HepG2 (cell line): ENCODE measurements at regions not wholly inside any gene's neighbourhood (a gene's known extent, or its start where the extent isn't known, plus 50 kb on each side); places are given as distances from the start of the nearest gene placed in this dataset.

Experiments used
- CREB1 ChIP-seq, 2 experiments: fragments of 450-650 bp in 1 of 2; IDR thresholded peaks; 2 replicates each; pipeline ENCODE4 v1.6.1; 2016 to 2017; ENCODE audit warnings: control low read depth in 1 of 2, mild to moderate bottlenecking in 1 of 2, missing compliant biosample characterization in 1 of 2, missing genetic modification characterization in 1 of 2
- ISL2 ChIP-seq: sonication (generic); formaldehyde crosslinking; IDR thresholded peaks from 2 replicates; pipeline ENCODE4 v1.5.0; 2020; ENCODE audit warnings: missing genetic modification reagents
- MAF1 ChIP-seq: sonication (generic); formaldehyde crosslinking; IDR thresholded peaks from 2 replicates; pipeline ENCODE4 v1.5.0; 2020; ENCODE audit warnings: missing genetic modification reagents, borderline replicate concordance
- POLR2G ChIP-seq: fragments of 200-400 bp; formaldehyde crosslinking; IDR thresholded peaks from 2 replicates; pipeline ENCODE4 v1.6.1; 2018; ENCODE audit warnings: mild to moderate bottlenecking, low read depth, low read length, moderate library complexity
- SKI ChIP-seq: fragments of 450-650 bp; IDR thresholded peaks from one replicate; pipeline ENCODE4 v1.6.1; 2018; ENCODE audit warnings: mild to moderate bottlenecking; ENCODE audit not compliant: partially characterized antibody
- SP1 ChIP-seq, 2 experiments: fragments of 450-650 bp in 1 of 2; sonication (generic) in 1 of 2; formaldehyde crosslinking in 1 of 2; IDR thresholded peaks; 2 replicates each; pipeline versions ENCODE4 v1.4.0 to v1.6.1; 2016 to 2020; ENCODE audit warnings: missing genetic modification reagents in 1 of 2
- SRF ChIP-seq: IDR thresholded peaks from 2 replicates; pipeline ENCODE4 v1.6.1; 2011; ENCODE audit warnings: mild to moderate bottlenecking, low read depth, low read length, moderate library complexity
- ZNF619 ChIP-seq: sonication (generic); formaldehyde crosslinking; IDR thresholded peaks from 2 replicates; pipeline ENCODE4 v1.4.0; 2020; ENCODE audit warnings: mild to moderate bottlenecking, missing genetic modification reagents
- ZNF83 ChIP-seq: sonication (generic); formaldehyde crosslinking; IDR thresholded peaks from 2 replicates; pipeline ENCODE4 v1.4.0; 2020; ENCODE audit warnings: missing genetic modification reagents, mild to moderate bottlenecking, borderline replicate concordance
- ZNF883 ChIP-seq: sonication (generic); formaldehyde crosslinking; IDR thresholded peaks from 2 replicates; pipeline ENCODE4 v1.5.1; 2020; ENCODE audit warnings: mild to moderate bottlenecking, missing genetic modification reagents; ENCODE audit errors: not compliant biosample characterization
- TF ChIP-seq, protein P1 (sequence below): IDR thresholded peaks from 2 replicates; pipeline ENCODE4 v1.6.1; 2016; ENCODE audit warnings: missing compliant biosample characterization, missing genetic modification reagents, borderline replicate concordance
- TF ChIP-seq, protein P2 (sequence below), 2 experiments: sonication (generic) in 1 of 2; formaldehyde crosslinking in 1 of 2; IDR thresholded peaks; 2 replicates each; pipeline versions ENCODE4 v1.5.1 to v1.6.1; 2011 to 2020; ENCODE audit warnings: borderline replicate concordance in 1 of 2, low read depth in 1 of 2, low read length in 1 of 2, mild to moderate bottlenecking in 1 of 2, missing genetic modification reagents in 1 of 2, moderate library complexity in 1 of 2
- TF ChIP-seq, protein P3 (sequence below): sonication (generic); formaldehyde crosslinking; IDR thresholded peaks from 2 replicates; pipeline ENCODE4 v1.8.1; 2022; ENCODE audit warnings: mild to moderate bottlenecking, missing genetic modification reagents
- TF ChIP-seq, protein P4 (sequence below): sonication (generic); formaldehyde crosslinking; IDR thresholded peaks from 2 replicates; pipeline ENCODE4 v1.4.0; 2020; ENCODE audit warnings: missing genetic modification reagents
- TF ChIP-seq, protein P5 (sequence below): sonication (generic); formaldehyde crosslinking; IDR thresholded peaks from 2 replicates; pipeline ENCODE4 v1.5.0; 2020; ENCODE audit warnings: mild to moderate bottlenecking, missing genetic modification reagents, borderline replicate concordance

DNA sequence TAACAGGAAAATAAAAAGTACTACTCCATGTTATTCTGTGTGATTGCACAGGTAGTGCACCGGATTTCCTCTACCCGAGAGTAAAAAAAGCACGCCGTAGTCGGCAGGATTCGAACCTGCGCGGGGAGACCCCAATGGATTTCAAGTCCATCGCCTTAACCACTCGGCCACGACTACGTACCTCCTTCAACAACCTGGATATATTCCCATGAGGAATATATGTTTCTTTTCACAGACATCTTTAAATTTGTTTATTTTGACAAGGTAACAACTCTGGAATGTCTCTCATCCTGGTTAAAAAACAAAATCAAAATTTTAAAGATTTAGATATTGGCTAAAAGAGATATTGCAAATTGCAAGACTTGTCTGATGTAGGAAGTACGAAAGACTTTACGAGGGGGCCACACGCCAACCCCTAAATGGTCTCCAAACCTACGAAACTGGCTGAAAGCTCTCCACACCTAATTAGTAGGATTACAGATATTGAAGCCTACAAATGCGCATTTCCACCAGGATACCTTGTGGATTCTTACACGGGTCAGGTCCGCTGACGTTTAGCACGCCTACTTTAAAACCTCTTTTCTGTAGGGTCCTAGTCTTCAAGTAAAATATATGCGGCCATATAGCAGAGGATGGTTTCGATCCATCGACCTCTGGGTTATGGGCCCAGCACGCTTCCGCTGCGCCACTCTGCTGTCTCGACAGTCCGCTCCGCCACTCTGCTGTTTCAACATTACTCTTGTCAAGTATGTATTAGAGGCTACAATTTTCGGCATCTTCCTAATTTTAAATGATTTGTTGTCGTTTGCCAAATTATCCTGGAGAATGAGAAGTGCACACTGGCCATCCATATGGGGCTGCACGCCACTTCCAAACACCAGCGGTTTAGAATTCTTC is 52.2 kb upstream of the BTN3A2 start (continued):
- TF ChIP-seq, protein P1, sequence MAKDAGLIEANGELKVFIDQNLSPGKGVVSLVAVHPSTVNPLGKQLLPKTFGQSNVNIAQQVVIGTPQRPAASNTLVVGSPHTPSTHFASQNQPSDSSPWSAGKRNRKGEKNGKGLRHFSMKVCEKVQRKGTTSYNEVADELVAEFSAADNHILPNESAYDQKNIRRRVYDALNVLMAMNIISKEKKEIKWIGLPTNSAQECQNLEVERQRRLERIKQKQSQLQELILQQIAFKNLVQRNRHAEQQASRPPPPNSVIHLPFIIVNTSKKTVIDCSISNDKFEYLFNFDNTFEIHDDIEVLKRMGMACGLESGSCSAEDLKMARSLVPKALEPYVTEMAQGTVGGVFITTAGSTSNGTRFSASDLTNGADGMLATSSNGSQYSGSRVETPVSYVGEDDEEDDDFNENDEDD: peak; percentile 57; the same call in 1 of the 2 replicates
- TF ChIP-seq, protein P2, sequence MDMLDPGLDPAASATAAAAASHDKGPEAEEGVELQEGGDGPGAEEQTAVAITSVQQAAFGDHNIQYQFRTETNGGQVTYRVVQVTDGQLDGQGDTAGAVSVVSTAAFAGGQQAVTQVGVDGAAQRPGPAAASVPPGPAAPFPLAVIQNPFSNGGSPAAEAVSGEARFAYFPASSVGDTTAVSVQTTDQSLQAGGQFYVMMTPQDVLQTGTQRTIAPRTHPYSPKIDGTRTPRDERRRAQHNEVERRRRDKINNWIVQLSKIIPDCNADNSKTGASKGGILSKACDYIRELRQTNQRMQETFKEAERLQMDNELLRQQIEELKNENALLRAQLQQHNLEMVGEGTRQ (IDR thresholded peaks at IDR 0.05; ENCODE audit: low read depth, low read length): no peak
- TF ChIP-seq, protein P2 (CRISPR knock-in tag; IDR thresholded peaks at IDR 0.05; ENCODE audit: borderline replicate concordance): no peak
- TF ChIP-seq POLR2G: no peak
- peak; percentile 32 for TF ChIP-seq ZNF883 (CRISPR knock-in tag)
- peak; percentile 100 for TF ChIP-seq MAF1 (CRISPR knock-in tag)
- TF ChIP-seq CREB1 (IDR thresholded peaks at IDR 0.05): peak; percentile 33
- peak; percentile 78 for TF ChIP-seq CREB1 (CRISPR knock-in tag; IDR thresholded peaks at IDR 0.05)
- TF ChIP-seq ZNF619 (CRISPR knock-in tag): 0 out of 2 replicates have a peak, but pooled peaks have one; percentile 63
- peak; percentile 29; the same call in 1 of the 2 replicates for TF ChIP-seq ZNF83
- no peak for TF ChIP-seq SRF
- peak; percentile 55; the same call in 1 of the 2 replicates for TF ChIP-seq ISL2 (CRISPR knock-in tag)
- TF ChIP-seq, protein P3, sequence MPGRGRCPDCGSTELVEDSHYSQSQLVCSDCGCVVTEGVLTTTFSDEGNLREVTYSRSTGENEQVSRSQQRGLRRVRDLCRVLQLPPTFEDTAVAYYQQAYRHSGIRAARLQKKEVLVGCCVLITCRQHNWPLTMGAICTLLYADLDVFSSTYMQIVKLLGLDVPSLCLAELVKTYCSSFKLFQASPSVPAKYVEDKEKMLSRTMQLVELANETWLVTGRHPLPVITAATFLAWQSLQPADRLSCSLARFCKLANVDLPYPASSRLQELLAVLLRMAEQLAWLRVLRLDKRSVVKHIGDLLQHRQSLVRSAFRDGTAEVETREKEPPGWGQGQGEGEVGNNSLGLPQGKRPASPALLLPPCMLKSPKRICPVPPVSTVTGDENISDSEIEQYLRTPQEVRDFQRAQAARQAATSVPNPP (CRISPR knock-in tag): peak; percentile 57
- TF ChIP-seq SP1 (IDR thresholded peaks at IDR 0.05): no peak
- peak; percentile 43; the same call in 1 of the 2 replicates for TF ChIP-seq SP1 (CRISPR knock-in tag; IDR thresholded peaks at IDR 0.05)
- TF ChIP-seq, protein P4, sequence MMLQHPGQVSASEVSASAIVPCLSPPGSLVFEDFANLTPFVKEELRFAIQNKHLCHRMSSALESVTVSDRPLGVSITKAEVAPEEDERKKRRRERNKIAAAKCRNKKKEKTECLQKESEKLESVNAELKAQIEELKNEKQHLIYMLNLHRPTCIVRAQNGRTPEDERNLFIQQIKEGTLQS (CRISPR knock-in tag): peak; percentile 65; the same call in 1 of the 2 replicates
- peak; percentile 69 for TF ChIP-seq SKI
- TF ChIP-seq, protein P5, sequence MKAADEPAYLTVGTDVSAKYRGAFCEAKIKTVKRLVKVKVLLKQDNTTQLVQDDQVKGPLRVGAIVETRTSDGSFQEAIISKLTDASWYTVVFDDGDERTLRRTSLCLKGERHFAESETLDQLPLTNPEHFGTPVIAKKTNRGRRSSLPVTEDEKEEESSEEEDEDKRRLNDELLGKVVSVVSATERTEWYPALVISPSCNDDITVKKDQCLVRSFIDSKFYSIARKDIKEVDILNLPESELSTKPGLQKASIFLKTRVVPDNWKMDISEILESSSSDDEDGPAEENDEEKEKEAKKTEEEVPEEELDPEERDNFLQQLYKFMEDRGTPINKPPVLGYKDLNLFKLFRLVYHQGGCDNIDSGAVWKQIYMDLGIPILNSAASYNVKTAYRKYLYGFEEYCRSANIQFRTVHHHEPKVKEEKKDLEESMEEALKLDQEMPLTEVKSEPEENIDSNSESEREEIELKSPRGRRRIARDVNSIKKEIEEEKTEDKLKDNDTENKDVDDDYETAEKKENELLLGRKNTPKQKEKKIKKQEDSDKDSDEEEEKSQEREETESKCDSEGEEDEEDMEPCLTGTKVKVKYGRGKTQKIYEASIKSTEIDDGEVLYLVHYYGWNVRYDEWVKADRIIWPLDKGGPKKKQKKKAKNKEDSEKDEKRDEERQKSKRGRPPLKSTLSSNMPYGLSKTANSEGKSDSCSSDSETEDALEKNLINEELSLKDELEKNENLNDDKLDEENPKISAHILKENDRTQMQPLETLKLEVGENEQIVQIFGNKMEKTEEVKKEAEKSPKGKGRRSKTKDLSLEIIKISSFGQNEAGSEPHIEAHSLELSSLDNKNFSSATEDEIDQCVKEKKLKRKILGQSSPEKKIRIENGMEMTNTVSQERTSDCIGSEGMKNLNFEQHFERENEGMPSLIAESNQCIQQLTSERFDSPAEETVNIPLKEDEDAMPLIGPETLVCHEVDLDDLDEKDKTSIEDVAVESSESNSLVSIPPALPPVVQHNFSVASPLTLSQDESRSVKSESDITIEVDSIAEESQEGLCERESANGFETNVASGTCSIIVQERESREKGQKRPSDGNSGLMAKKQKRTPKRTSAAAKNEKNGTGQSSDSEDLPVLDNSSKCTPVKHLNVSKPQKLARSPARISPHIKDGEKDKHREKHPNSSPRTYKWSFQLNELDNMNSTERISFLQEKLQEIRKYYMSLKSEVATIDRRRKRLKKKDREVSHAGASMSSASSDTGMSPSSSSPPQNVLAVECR: peak; percentile 65; the same call in 1 of the 2 replicates
